PFSK-1 (cell line): ENCODE measurements at regions not wholly inside any gene's neighbourhood (a gene's known extent, or its start where the extent isn't known, plus 50 kb on each side); places are given as distances from the start of the nearest gene placed in this dataset.

ENCODE experiments used
- FOXP2 ChIP-seq: optimal IDR thresholded peaks from 2 replicates; pipeline ENCODE3; 2011; ENCODE audit warnings: borderline replicate concordance, control low read depth, inconsistent platforms; ENCODE audit not compliant: insufficient read depth; ENCODE audit errors: extremely low read length, extremely low read depth
- POLR2AphosphoS5 ChIP-seq: IDR thresholded peaks from 2 replicates; pipeline ENCODE4 v1.6.1; 2012; ENCODE audit warnings: low read depth, mild to moderate bottlenecking, control low read depth, low read length, moderate library complexity
- SIN3A ChIP-seq: IDR thresholded peaks from 2 replicates; pipeline ENCODE4 v1.6.1; 2012; ENCODE audit warnings: mild to moderate bottlenecking, low read length, moderate library complexity, borderline replicate concordance; ENCODE audit not compliant: insufficient read depth
- TAF1 ChIP-seq: IDR thresholded peaks from 2 replicates; pipeline ENCODE4 v1.6.1; 2012; ENCODE audit warnings: low read length, control low read depth, borderline replicate concordance; ENCODE audit not compliant: insufficient read depth
- TF ChIP-seq, protein P1 (sequence below), 2 experiments: IDR thresholded peaks; 2 replicates each; pipeline versions ENCODE4 v1.6.1 to v1.8.0; 2011 to 2012; ENCODE audit warnings: low read depth in 2 of 2, low read length in 2 of 2, control low read depth in 1 of 2, inconsistent platforms in 1 of 2, mild to moderate bottlenecking in 1 of 2, moderate library complexity in 1 of 2; ENCODE audit not compliant: insufficient read depth in 1 of 2

DNA sequence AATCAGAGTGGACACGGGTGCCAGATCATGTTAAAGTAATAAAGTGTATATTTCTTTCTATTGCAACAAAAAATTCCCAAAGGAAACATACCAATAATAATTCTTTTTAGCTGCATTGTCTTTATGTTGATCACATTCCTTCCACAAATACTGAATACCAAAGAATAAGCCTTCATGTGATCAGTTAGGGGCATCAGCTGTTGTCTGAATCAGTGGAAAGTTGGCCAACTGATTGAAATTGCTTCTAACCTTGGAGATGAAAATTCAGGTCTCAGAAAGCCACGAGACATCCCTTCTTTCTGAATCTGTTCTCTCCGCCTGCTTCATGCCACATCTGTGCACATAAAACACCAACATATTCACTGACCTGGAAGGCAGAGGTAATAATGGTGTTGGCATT is 785.2 kb downstream of the KCNA4 start:
- TF ChIP-seq SIN3A (no peak), TAF1 (no peak), FOXP2 (no peak), POLR2AphosphoS5 (no peak)
- TF ChIP-seq, protein P1, sequence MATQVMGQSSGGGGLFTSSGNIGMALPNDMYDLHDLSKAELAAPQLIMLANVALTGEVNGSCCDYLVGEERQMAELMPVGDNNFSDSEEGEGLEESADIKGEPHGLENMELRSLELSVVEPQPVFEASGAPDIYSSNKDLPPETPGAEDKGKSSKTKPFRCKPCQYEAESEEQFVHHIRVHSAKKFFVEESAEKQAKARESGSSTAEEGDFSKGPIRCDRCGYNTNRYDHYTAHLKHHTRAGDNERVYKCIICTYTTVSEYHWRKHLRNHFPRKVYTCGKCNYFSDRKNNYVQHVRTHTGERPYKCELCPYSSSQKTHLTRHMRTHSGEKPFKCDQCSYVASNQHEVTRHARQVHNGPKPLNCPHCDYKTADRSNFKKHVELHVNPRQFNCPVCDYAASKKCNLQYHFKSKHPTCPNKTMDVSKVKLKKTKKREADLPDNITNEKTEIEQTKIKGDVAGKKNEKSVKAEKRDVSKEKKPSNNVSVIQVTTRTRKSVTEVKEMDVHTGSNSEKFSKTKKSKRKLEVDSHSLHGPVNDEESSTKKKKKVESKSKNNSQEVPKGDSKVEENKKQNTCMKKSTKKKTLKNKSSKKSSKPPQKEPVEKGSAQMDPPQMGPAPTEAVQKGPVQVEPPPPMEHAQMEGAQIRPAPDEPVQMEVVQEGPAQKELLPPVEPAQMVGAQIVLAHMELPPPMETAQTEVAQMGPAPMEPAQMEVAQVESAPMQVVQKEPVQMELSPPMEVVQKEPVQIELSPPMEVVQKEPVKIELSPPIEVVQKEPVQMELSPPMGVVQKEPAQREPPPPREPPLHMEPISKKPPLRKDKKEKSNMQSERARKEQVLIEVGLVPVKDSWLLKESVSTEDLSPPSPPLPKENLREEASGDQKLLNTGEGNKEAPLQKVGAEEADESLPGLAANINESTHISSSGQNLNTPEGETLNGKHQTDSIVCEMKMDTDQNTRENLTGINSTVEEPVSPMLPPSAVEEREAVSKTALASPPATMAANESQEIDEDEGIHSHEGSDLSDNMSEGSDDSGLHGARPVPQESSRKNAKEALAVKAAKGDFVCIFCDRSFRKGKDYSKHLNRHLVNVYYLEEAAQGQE (IDR thresholded peaks at IDR 0.05; ENCODE audit: insufficient read depth in 1 of 2, low read depth in 2 of 2, low read length in 2 of 2): no peak

- no peak for TF ChIP-seq FOXP2
- TF ChIP-seq, protein P1 (IDR thresholded peaks at IDR 0.05; ENCODE audit: insufficient read depth in 1 of 2, low read depth in 2 of 2, low read length in 2 of 2): no peak
- TF ChIP-seq POLR2AphosphoS5: no peak
- TF ChIP-seq TAF1: no peak
- TF ChIP-seq SIN3A: no peak
Observed at GRCh38 chr11:29227811-29228210, 789.0 kb downstream of the KCNA4 start.

- TF ChIP-seq, protein P1 (IDR thresholded peaks at IDR 0.05; ENCODE audit: insufficient read depth in 1 of 2, low read depth in 2 of 2, low read length in 2 of 2): no peak
- TF ChIP-seq POLR2AphosphoS5 (no peak), FOXP2 (no peak), TAF1 (no peak), SIN3A (no peak)
Observed at GRCh38 chr11:29224739-29225384, 792.0 kb downstream of the KCNA4 start.

DNA sequence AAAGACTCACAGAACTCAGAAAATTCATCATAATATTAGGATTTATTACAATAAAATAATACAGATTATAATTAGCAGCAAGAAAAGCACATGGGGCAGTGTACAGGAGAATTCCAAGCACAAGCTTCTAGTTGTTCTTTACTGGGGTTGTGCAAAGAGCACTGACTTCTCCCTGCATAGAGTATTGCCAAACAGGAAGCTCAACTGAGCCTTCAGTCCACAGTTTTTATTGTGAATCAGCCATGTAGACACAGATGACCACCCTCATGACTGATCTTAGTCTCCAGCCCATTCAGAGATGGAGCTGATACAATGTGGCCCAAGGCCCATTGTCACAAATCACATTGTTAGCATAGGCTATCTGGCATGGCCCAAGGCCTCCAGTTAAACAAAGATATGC is 798.9 kb downstream of the KCNA4 start:
- TF ChIP-seq POLR2AphosphoS5 (no peak), FOXP2 (no peak), TAF1 (no peak), SIN3A (no peak)
- TF ChIP-seq, protein P1 (IDR thresholded peaks at IDR 0.05; ENCODE audit: insufficient read depth in 1 of 2, low read depth in 2 of 2, low read length in 2 of 2): no peak

DNA sequence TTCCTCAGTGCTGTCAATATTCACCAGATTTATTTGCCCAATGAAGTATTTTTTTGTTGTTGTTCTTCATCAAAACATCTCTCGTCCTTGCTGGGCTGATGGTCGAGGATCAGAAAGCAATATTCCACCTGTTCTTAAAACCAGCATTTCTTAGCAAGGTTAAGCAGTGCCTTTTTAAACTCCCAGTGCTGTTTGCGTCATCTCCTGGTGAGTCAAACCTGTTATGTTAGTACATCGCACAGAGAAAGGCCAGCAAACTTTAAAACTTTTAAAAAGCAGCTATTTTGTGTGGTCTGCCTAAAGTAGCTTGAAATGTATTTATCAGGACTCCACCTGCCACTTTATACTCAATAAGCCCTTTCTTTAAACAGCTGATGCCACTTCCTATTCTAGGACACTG is 802.0 kb downstream of the KCNA4 start:
- TF ChIP-seq, protein P1 (IDR thresholded peaks at IDR 0.05; ENCODE audit: insufficient read depth in 1 of 2, low read depth in 2 of 2, low read length in 2 of 2): no peak
- TF ChIP-seq POLR2AphosphoS5: no peak
- TF ChIP-seq FOXP2: no peak
- no peak for TF ChIP-seq SIN3A
- TF ChIP-seq TAF1: no peak
